NCI-H345 treated with DMSO at 0.1 percent for 48 hours (cell line): ENCODE measurements at regions not wholly inside any gene's neighbourhood (a gene's known extent, or its start where the extent isn't known, plus 50 kb on each side); places are given as distances from the start of the nearest gene placed in this dataset.
"Not testable (repeated sequence)": the region's sequence is repeated elsewhere in the genome, so short reads cannot be mapped to it uniquely, and the experiment has no call there.

ENCODE experiments used
- DNase-seq: peaks from one replicate; lab custom pipeline; 2025; ENCODE audit not compliant: unreplicated experiment; lab: John Stamatoyannopoulos, UW

DNA sequence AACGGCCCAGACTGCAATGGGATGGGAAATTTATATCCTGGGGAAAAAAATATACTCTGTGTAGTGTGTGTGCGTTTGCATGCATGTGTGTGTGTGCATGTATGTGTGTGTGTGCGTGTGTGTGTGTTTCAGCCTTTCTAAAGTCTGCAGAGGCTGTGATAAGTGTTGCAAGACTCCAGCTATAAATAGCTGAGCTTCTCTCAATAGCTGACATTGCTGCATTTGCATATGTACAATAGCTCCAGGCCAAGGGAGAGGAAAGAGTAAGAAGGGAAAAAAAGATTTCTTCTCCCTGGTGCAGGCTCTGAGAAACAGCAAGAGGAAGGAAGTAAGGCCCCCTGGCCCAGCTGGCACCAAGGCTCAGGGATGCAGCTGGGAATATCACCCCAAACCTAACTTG, 483.0 kb downstream of the MN1 start:
- DNase-seq, result no peak

DNA sequence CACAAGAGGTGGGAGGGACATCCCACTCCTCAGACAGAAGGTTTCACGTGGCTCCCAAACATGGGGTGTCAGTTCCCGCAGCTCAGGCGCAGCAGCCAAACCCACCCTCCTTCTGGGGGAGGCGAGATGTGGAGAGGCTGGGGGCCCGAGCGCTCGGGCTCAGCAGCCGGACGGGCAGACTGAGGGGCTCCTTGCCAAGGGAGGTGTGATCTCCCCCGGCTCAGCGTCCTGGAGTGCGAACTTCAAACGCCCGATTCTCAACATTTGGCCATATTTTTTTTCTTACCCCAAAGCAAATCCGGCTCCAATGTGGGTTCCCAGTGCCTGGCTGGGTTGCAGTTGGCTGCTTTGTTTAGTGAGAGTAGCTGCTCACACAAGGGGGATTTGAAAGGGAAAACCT, 477.9 kb downstream of the MN1 start:
- DNase-seq, result no peak

DNA sequence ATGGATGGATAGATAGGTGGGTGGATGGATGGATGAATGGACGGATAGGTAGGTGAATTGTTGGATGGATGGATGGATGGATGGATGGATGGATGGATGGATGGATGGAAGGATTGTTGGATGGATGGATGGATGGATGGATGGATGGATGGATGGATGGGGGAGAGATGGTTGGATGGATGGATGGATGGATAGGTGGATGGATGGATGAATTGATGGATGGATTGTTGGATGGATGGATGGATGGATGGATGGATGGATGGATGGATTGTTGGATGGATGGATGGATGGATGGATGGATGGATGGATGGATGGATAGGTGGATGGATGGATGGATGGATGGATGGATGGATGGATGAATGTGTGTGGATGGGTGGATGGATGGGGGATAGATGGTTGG, 476.6 kb downstream of the MN1 start:
- not testable (repeated sequence) for DNase-seq

DNA sequence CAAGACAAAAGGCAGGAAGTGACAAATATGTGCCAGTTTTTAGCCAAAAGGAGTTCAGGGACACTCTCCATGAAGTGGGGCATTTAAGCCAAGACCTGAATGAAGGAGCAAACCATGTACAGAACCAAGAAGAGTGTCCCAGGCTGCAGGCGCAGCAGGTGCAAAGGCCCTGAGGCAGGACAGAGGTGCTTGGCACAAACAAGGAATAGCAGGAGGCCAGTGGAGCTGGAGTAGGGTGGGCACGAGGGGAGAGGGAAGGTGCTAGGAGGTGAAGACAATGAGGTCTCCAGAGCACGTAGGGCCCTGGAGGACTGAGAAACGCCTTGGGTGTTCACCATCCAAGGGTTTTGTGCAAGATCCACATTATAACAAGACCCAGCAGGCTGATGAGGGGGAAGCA, 474.1 kb downstream of the MN1 start:
- no peak for DNase-seq

DNA sequence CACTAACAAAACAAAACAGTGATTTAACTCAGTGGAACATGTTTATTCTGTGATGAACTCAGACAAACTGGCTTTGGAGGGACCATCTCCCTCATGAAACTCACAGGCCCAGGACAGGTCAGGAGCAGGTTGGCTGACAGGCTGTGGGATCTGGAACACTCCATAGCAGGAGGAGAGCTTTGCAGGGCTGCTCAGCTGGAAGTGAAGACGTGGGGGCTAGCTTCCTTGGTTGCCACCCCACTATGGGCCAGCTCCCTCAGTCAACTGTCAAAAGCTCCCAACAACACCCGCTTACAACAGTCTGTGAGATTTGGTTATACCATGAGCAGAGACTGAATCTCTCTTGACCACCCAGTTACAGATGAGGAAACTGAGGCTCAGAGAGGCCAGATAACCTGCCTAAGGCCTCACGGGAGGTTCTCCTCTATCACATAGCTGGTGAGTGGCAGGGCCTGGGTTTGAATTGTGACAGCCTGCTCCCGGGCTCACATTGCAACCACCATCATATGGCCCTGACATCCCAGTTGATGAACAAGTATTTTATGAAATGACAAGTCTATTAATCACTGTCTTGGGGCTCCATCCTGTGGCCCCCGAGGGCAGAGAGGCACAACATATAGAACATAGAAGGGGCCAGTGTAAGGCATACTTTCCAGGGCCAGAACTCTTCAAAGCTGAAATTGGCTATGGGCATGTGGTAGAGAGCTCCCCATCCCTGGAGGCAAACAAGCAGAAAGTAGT, 473.4 kb downstream of the MN1 start:
- no peak for DNase-seq

DNA sequence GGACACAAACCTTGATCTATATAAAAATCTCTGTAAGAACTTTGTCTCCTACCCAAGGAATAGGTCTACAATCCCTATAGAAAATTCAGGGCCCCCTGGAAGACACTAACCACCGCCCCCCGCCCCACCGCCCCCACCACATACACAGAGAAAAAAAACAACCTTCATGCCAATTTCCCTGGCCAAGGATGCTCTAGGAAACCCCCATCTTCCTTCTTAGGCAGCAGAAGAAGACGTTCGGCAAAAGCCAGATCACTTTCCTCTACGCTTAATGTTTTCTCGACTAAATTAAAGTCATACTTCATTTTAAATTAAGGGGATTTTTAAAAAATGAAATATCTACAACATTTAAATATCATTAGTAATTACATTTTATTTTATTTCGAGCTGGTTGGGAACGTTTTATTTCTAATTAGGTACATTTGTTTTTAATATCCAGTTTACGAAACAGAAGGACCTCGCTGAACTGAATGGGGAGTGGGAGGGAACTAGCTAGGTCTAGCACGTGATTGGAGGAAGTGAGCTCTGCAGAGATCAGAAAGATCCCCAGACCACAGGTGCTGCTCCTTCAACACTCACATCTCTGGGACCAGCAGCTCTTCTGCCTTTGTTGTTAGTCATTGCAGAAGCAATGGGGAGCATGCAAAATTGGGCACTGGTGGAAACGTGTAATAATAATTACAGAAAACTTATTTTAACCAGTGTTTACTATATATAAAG, 472.3 kb downstream of the MN1 start:
- no peak for DNase-seq

DNA sequence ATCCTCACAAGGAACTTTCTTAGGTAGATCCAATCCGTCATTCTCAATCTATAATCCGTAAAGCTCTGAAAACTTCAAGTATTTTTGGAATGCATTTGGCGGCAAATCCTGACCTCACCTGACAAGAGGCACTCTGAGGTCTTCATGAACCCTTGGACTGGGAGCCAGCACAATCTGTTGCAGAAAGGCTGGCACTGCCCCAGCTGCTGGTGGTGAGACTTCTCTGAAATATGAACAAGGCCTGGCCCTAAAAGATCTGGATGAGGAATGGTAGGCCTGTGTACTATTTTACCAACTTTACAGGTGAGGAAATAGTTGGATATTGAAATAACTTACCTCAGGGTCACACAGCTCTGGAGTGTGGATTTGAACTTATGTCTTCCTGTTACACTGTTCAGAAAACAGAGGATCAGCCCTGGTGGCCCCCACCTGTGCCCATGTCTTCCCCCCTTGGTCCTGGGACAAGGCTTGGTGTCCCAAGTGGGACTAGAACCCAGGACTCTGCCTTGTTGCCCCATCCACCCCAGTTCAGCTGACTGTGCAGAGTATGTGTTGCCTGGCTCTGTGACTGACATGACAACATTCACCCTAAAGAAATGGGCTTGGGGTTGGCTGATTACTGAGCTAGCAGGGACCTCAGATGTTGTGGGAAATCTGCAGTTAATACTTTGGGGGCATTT, 471.4 kb downstream of the MN1 start:
- no peak for DNase-seq

DNA sequence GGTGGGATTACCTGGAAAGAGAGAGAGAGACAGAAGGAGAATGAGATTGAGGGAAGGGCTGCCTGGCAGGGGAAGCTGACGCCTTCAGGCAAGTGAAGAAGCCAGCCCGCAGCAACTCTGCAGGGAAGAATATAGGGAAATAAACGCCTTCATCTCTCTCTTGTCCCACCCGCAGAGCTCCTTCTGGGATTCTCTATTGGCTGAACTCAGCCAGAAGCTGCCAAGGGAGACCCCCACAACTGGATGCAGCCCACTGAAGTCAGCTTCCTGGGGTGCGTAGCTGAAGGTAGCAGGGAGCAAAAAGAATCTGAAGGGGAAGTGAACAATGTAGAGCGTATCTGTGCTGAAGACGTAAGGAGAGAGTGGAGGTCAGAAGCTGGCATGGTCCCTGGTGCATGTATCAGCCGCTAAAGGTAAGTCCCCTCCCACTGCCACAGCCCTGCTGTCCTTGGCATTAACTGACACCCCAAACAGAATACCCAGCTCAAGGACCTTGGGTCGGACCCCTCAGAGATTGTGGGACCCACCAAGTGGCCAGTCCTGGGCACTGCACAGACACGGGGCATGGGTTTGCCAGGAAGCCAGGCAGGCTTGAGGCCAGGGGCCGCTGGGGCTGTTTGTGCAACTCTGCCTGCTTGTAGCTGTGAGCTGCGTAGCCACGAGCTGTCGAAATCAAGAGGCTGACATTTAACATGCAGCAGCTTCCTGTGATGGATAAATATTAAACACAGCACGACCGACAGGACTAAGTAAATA, 469.9 kb downstream of the MN1 start:
- no peak for DNase-seq

DNA sequence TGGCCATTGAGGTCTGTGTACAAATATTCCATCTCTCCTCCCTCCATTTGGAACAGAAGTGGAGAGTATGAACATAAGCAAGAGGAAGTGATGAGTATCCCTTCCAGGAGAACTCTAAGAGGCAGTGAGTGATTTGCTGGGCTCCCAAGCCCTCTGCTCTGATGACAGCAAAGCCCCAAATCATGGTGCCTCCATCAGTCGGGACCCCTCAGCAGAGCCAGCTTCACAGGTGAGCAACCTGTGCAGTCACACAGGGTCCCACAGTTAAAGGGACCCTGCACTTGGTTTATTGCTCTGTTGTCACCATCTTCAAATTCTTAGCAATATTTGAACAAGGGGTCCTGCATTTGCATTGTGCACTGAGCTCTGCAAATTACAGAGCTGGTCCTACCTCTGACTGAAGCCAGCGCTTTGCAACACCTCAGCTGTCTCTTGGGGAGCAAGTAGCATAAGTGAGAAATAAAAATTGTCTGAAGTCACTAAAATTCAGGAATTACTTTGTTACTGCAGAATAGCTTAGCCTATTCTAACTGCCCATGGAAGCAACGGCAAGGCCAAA, 466.4 kb downstream of the MN1 start:
- no peak for DNase-seq

DNA sequence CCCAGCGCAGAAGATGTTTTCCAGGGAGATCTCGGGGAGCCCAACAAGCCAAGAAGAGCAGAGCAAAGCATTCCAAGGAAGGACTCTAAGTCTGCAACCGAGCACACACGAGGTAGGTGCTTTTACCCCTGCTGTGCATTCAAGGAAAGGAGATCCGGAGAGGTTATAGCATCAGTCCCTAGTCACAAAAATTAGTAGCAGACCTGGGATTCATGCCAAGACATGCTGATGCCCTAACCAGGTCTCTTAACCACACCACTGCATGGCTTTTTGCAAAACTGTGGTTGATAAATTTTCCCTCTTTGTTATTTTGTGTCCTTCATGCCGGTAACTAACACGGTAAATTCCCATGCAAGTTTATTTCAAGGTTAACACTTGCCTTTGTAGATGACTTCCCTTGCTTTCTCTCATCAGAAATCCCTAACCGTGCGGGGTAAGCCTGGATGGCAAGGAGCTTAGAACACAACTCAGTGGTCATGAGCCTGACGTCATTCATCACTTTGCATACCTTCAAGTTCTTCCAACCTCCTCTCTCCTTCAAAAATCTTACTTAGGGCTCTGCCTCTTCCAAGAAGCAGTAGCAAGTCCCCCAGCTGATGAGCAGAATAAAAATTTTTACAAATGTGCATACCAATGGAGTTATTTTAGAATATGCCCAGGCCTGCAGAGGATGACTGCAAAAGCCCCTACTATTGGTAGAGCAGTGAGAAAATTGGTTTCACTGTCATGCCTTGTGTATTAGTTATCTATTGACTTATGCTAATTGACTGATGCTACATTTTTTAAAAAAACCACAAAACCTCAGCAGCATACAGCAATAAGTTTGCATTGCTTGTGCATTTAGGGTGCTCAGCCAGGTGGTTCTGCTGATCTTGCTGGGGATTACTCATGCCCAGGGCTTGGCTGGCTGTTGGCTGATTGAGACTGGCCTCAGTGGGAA, 465.1 kb downstream of the MN1 start:
- no peak for DNase-seq

DNA sequence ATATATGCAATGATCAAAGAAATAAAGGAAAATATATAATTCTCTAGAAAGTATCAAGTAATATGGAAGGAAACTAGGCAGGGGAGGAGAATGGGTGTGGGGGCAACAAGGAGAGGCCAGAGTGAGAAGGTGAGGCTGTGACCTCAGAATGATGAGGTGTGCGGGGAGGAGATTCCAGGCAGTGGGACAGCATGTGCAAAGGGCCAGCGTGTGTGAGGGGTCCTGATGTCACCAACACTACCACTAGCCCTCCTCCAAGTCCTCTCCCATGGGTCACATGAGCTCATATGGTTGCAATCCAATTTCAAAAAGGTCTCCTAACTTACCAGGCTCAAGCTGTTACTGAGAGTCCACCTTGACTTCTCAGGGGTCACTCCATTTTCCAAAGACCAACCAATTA, 463.9 kb downstream of the MN1 start:
- DNase-seq, result no peak

DNA sequence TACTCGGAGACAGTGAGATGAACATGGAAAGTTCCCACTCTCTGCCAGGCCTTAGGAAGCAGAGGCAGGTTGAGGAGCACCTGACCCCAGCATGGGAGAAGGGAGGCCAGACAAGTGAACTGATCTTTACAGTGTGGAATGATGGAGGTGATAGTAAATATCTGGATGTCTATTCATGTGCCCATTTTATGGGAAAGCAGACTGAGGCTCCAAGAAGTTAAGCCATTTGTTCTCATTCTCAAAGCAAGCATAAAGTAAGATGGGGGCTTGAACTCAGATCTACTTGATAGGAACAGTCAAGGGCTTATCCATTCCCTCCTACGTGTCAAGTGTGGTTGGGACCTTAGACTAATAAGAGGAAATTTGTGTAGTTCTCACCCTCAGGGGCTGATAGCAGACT, 461.5 kb downstream of the MN1 start:
- no peak for DNase-seq

DNA sequence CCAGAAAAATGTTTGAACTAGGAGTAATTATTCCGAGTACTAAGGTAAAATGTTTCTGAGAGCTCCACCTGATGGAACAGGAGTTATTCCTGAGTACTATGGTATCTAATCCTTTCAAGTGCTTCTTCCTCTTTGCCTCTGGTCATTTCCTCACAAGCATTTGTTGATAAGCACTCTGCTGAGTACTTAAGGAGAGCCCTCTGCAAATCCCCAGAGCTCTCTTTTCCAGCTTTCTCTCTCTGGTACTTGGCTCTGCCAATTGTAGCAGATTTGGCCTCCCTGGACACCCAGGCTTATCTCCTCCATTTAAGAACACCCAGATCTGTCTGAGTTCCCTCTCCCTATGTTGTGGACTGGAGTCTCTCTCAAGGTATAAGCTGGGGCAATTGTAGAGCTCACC, 457.0 kb downstream of the MN1 start:
- no peak for DNase-seq

DNA sequence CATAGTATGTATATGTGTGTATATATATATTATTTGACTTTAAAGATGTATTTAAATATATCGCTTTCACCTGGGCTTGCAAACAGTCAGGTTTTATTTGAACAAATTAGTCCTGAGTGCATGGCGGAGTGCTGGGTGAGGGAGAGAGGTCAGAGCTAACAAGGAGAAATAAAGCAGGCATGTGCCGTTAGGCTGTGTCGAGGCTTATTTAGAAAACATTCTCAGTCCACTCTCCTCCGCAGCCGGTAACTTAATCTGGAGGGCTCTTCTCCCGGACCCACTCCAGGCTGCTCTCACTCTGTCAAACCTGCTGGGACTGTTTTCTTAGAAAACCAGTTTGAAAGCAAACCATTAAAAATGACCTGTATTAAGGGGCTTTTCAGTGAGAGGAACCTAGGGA, 455.9 kb downstream of the MN1 start:
- no peak for DNase-seq

DNA sequence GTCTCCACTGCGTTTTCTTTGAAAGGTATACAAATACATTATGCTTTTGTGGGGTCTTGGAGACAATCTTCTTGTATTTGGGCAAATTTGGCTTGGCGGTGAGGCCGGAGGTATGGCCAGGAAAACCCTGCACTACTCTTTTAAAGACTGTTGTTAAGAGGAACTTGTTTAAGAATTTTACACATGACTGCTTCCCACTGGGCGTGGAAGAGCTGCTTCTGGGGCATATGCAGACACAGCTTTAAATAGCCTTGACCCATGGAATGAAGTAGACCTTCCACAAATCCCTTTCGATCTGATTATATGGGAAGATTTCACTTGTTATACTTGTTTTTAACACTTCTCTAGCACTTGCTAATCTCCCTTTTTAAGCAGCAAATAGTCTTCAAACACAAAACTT, 453.6 kb downstream of the MN1 start:
- no peak for DNase-seq

DNA sequence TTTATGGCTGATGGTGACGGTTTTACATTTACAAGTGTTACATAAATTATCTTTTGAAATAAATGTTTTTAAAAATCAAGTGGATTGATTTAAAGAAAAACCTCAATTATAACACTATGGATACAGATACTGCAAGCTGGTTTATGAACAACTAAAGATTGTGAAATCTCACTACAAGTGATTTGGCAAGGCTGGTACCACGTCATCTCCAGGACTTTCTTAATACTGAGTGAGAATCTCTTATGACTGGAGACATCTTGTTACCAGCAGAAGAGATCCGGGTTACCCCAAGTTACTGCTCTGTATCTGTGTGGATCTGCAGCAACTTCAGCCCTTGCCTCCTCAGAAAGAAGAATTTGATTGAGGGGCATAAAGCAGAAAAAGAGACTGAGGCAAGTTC, 452.9 kb downstream of the MN1 start:
- no peak for DNase-seq

DNA sequence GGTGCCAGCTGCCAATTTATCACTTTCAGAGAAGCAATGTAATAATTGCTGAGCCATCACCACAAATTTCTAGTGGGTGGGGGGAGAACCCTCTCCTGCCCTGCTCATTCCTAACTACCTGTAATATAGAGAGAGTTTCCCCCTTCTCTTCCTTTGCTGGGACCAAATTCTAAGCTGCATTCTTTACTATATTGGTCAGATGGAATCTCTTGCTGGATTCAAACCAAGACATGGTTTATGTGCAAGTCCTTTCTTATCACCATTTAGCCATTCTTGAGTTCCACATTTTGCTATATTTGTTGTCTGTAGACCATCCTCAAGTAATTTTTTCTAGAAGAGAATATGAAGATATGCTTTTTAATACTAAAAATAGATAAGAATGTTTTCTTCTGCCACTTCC, 452.1 kb downstream of the MN1 start:
- no peak for DNase-seq

DNA sequence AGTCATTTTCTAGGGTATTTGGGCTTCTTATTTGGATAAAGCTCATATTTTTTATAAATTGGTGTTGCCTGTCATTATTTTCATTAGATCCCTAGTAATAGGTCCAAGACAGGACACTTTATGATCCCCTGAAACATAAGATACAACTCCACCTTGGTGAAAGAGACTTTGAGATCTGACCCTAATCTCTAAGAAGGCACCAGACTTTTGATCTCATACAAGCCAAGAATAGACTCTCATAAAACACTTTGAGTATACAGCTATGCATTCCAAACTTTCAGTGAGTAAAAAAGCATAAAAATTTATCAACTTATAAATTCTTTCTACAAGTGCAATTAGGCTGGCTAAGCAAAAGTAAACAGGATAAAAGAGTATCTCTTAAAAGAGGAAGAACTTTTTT, 451.2 kb downstream of the MN1 start:
- DNase-seq, result no peak

DNA sequence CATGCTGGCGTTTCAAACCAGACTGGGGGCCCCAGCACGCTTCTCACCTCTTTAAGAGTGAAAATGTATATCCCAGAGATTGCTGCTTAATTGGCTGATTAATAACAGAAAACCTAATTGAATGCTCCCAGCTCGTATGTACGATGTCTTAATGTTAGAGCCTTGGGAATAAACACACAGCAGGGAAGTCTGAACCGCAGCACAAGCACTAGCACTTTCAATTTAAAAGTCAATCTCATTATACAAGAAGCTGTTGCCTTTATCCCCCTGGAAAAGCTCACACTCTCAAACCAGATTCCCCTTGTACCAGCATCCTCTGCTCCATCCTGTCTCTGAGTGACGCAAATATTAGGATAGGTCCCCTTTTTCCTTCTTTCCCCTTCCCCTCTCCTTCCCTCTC, 449.1 kb downstream of the MN1 start:
- no peak for DNase-seq
